GM18867 (cell line): ENCODE measurements at regions not wholly inside any gene's neighbourhood (a gene's known extent, or its start where the extent isn't known, plus 50 kb on each side); places are given as distances from the start of the nearest gene placed in this dataset.

Source experiments
- ATAC-seq: cut with Tn5 transposase; IDR thresholded peaks from one replicate; pipeline ENCODE4 v1.9.1; 2021; ENCODE audit warnings: mild to moderate bottlenecking, moderate library complexity; ENCODE audit not compliant: unreplicated experiment

DNA sequence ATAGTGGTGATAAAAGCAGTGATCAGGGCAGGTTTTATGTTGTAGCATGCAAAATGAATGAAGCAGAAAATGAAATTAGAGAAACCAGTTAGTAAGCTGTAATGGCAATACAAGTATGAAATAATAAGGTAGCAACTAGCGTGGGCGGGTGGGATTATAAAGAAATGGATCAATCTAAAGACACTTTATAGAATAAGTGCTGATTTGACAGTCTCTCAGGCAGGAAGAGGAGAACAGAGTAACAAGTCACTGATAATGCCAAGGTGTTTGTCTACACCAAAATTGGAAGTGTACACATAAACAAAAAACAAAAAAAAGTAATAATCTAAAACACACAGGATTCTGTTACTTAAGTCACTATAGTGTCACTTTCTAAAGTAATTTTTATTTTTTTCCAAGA lies 51.0 kb upstream of the PCBP1 start:
- no peak for ATAC-seq

- no peak for ATAC-seq
Observed at GRCh38 chr2:70035344-70035844, 51.9 kb upstream of the PCBP1 start.

- no peak for ATAC-seq
Observed at GRCh38 chr2:70030724-70031420, 56.4 kb upstream of the PCBP1 start.

GRCh38 chr2:70029814-70030409 lies 57.4 kb upstream of the PCBP1 start:
- ATAC-seq: no peak

GRCh38 chr2:70024284-70024683 lies 62.9 kb upstream of the ASPRV1 start:
- ATAC-seq: no peak

- no peak for ATAC-seq
Observed at GRCh38 chr2:70019096-70019495, 57.7 kb upstream of the ASPRV1 start.

DNA sequence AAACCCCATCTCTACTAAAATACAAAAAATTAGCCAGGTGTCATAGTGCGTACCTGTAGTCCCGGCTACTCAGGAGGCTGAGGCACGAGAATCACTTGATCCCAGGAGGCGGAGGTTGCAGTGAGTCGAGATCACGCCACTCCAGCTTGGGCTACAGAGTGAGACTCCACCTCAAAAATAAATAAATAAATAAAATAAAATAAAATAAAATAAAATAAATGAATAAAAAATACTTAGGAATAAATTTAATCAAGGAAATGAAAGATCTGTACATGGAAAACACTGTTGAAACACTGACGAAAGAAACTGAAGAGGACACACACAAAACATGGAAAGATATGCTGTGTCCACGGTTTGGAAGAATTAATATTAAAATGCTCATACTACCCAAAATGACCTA lies 56.5 kb upstream of the ASPRV1 start:
- ATAC-seq: no peak

- ATAC-seq: peak; percentile 66
Observed at GRCh38 chr2:70014959-70015358, 53.5 kb upstream of the ASPRV1 start.

DNA sequence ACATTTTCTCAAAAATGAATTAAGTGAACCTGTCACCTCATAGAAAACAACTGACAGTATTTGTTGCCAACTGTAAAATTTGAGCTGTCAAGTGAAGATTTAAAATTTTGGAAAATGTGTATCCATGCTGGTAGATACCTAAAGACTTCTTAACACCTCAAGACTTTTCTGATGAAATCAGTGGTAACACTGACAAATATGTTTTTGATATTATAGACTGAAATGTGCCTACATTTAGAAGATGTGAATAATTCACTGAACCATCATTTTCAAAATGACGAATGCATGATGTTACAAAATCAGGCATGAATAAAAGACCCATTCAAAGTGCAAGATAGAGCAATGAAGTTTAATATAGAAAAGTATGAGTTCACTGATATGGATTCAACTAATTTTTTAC lies 51.5 kb upstream of the ASPRV1 start:
- ATAC-seq: no peak

- ATAC-seq: no peak
Observed at GRCh38 chr2:70011786-70012185, 50.4 kb upstream of the ASPRV1 start.

DNA sequence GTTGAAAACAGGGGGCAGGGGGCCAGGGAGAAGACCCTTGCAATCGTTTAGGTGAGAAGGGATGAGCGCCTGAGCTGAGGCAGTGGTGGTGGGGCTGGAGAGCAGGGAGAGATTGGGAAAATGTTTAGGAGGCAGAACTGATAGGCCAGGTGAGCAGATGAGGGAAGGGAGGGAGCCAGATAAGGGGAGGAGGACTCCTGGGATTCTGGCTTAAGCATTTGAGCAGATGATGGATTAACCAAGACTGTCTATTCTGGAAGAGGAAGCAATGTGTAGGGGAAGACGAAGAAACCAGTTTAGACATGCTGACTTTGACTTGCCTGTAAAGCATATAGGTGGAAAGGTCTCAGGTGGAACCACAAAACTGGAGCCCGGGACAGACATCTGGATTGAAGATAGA lies 49.9 kb upstream of the ASPRV1 start:
- ATAC-seq: no peak
